HG02763 (cell line): ENCODE measurements at regions not wholly inside any gene's neighbourhood (a gene's known extent, or its start where the extent isn't known, plus 50 kb on each side); places are given as distances from the start of the nearest gene placed in this dataset.
"Not testable (repeated sequence)": the region's sequence is repeated elsewhere in the genome, so short reads cannot be mapped to it uniquely, and the experiment has no call there.

ENCODE experiments used
- ATAC-seq: cut with Tn5 transposase; IDR thresholded peaks from one replicate; pipeline ENCODE4 v1.9.1; 2021; ENCODE audit warnings: mild to moderate bottlenecking, moderate library complexity; ENCODE audit not compliant: unreplicated experiment

GRCh38 chr14:24744641-24745040 is 110.7 kb upstream of the GZMB start:
- no peak for ATAC-seq

DNA sequence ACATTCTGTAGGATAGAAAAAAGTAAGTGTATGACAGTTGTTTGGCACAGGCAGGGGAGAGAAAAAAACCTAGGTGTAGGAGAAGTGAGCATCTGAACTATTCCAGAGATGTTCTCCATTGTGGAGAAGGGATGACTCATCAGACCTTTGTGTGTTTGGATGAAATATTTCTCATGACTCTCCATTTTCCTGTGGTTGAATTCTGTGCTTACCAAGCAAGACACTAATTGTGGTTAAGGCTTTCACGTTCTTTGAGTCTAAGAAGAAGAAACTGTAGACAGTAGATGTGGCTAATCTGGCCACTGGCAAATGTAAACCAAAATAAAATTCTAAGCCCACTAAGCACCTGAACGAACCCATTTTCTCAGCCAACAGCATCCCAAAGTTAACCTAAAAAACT is 107.9 kb upstream of the GZMB start:
- no peak for ATAC-seq

DNA sequence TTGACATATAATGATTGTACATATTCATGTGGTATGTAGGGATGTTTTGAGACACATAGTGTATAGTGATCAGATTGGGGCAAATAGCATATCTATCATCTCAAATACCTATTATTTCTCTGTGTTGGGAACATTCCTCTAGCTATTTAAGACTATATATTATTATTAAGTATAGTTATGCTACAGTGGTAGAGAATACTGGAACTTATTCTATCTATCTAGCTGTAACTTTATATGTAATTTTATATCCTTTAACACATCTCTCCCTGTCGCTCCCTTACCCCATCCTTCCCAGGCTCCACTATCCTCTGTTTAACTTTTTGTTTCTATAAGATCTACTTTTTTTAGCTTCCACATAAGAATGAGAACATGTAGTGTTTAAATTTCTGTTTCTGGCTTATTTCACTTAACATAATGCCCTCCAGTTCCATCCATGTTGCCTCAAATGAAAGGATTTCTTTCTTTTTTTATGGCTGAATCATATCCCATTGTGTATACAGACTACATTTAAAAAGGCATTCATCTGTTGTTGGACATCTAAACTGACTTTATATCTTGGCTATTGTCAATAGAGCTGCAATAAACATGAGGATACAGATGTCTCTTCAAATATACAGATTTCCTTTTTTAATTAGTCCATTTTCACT is 102.1 kb upstream of the GZMB start:
- ATAC-seq = no peak

DNA sequence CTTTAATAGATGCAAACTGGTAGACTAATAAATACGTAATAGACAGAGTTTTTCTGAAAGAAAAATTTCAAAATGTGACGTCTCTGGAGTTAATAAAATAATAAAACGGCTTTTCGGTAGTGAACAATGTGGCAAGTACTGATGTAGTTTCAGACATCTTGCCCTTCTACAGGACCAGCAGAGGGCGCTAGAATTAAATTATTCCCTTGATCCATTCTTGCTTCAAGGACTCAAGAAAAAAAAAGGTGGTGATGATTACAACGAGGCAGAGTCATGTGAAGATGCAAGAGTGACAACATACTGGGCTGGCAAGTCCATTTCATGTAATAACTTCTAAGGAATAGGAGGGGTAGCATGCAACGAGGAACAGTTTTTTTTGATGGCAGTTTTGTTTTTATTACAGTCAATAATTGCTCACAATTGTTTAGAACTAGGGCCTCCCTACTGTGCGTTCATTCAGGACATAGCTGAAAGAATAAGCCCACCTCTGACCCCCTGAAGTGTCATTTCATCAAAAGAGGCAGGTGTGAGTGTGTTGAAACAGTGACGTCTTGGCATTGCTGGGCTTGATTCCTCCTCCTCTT is 101.0 kb upstream of the GZMB start:
- no peak for ATAC-seq

DNA sequence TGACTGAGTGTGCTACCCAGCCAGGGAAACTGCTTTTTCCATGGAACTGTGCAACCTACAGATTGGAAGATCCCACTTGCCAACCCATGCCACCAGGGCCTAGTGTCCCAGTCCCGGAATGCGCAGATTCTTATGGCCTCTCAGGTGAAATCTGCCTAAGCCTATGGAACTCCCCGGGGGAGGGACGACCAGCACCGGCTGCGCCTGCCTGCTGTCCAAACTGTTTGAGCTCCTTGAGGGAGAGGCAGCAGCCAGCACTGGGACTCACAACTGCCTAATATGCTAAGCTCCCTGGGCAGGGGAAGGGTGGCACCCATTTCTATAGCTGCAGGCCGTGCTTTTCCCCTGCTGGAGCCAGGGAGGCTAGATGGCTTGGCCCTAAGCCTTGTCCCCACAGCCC is 92.5 kb upstream of the GZMB start:
- no peak for ATAC-seq

DNA sequence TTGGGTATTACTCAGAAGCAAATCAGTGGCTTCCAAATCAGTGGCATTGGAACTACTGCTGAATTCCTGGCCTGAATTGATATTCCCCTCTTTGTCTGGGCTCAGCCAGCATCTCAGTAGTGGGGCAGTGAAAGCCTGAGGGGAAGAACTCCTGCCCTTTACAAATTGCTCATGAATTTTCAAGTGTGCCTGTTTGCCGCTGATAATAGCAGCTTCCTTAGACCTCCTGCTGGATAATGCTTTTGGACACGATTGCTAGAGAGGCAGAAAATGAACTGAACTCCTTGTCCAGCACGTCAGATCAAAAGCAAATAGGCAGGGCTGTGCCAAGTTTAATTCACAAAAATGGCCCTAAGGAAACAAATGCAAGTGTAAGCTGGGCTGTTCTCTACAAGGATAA is 91.3 kb upstream of the GZMB start:
- no peak for ATAC-seq

DNA sequence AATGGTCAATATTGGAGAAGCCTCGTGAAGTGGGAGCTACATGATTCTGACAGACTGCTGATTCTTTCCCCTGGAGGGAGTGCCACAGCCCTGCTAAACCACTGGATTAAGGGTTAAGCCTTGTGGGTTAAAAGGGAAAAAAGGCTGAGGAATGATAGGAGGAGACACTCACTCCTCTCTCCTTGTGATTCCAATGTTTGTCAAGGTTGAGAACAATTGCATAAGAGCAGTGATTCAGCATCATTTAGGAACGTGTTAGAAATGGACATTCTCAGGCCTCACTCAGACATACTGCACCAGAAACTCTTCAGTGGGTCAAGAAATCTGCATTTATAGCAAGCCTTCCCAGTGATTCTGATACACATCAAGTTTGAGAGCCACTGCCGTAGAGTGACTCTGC is 87.8 kb upstream of the GZMB start:
- ATAC-seq = no peak

DNA sequence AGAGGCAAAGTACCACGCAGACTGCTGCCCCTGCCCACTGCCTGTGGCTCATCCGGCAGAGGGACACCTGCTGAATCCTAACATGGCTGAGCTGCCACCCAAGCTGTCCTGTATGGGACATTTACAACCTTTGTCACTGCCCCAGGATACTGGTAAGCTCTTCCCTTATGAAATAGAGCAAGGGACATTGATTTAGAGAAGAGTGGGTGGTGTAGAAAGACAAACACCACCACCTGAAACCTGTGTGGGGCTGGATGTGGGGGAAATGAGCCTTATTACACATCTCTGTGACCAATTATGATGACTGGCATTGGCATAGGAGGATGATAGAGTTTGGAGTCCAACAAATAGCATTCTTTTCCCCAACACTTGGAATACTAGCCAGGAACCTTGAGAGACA is 81.2 kb upstream of the GZMB start:
- ATAC-seq = no peak

GRCh38 chr14:24713404-24713803 is 79.4 kb upstream of the GZMB start:
- peak; percentile 73 for ATAC-seq

DNA sequence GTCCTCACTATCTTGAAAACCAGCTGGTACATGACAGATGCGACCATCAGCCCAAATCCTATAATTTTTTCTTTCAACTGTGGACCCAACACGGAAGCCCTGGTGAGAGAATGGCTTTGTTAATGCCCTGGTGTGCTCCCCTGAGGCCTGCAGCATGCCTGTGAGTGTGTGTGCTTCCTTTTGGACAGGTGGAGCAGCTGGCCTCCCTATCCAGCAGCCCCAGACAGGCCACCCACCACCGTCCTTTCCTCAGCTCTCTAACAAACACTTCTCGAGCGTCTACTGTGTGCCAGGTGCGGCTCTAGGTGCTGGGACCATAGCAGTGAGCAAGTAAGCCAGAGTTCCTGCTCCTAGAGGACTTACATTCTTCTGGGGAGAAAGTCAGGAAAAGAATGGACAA is 78.9 kb upstream of the GZMB start:
- ATAC-seq = peak; percentile 20

DNA sequence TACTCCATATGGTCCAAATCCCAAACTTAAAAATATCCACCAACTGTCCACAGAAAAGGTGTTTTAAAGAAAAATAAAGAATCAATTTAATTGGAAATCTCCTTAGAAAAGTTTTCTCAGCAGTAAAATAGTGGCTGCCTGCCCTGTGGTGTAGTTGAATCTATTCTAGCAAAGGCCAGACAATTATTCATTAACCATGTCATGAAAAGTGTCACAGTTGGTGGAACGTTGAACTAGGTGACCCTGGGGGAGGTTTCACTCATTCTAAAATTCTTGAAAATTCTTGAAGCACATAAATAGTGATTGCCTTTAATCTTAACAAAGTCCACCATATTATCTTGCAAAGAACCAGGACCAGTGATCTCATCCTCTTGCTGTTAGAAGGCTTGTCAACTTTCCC is 78.4 kb upstream of the GZMB start:
- peak; percentile 36 for ATAC-seq

DNA sequence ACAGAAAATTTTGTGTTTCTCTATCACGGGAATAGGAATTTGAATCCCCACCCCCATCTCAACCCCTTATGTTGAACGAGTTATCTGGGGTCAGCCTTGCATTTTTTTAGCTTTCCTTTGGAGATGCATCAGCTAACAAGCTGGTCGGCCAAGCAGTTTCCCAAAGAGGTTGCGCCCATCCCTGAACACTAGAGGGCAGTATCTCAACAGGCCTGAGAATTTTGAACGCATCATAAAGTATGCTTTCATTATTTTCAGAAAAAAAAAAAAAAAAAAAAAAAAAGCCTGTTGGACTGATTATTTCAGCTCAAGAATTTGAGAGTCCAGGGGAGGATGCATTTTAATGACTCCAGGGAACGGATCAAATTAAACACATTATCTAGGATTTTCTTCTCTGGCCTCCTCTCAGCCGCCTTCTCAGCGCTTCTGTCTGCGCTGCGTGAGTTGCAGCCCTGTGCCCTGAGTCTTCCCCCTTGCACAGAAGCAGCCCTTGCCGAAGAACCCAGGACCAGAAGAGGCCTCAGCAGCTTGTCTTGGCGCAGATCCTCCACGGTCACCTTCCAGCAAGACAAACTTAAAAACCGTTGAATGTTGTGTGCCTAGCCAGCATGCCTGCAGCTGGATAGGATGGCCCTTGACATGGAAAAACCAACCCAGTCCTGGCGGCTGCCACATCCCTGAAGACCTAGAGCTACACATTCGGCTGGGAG is 76.6 kb upstream of the GZMB start:
- ATAC-seq = no peak

- ATAC-seq = no peak
These were observed 74.7 kb upstream of the GZMB start for GRCh38 chr14:24708684-24709083.

GRCh38 chr14:24706351-24706750 is 72.4 kb upstream of the GZMB start:
- ATAC-seq = no peak

DNA sequence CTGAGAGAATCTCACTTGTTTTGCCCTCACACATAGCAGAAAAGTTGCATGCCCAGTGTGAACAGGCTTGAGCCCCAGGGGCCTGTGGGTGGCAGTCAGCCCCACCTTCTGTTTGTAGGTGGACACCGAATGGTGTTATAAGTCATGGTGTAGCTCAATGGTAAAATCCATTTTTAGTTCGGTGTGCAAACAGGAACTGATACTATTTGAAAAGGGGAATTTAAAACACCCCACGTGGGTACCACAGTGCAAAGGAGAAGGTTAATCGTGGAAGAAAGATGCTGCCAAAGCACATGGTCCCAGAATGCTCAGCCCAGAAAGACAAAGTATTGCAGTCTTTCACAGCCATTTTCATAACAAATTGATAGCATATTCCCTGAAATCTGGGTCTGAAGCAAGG is 71.8 kb upstream of the GZMB start:
- peak; percentile 92 for ATAC-seq

- no peak for ATAC-seq
These were observed 67.1 kb upstream of the GZMB start for GRCh38 chr14:24701062-24701461.

DNA sequence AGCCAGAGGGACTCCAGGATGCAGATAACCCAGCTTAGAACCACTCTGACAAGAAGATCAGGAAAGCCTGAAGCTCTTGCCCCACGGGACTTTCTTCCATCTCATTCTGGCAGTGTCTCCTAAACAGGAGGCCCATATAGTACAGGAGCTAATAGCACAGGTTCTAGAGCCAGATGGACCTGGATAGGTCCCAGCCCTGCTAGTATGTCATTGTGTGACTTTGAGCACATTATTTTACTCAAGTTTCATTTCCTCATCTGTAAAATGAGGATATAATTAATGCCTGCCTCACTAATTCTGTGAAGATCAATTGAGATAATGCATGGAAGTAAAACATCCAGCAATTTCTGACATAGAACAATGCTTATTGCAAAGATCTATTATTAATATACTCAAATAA is 66.5 kb upstream of the GZMB start:
- ATAC-seq = no peak

DNA sequence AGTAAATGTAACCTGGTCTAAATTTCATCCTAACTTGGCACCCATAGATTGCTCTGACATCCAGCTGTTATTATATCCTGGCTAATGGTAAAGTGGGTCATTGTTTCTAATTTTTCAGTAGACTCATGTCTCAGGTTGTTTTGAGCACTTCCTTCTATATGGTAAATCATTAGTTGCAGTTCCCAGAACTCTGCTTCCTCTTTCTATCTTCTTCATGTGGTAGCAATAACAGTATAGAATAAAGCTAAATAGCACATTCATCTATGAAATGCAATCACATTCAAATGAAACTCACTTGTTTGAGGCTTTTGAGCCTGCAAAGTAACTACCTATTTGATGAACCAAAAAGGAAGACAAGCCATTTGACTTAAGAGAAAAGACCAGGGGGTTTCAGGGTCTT is 65.1 kb upstream of the GZMB start:
- peak; percentile 57 for ATAC-seq

GRCh38 chr14:24696280-24696920 is 62.4 kb upstream of the GZMB start:
- not testable (repeated sequence) for ATAC-seq

GRCh38 chr14:24695265-24696241 is 61.6 kb upstream of the GZMB start:
- peak; percentile 37 for ATAC-seq

GRCh38 chr14:24694680-24695079 is 60.7 kb upstream of the GZMB start:
- ATAC-seq = no peak
